ENCODE measurements at regions not wholly inside any gene's neighbourhood (a gene's known extent, or its start where the extent isn't known, plus 50 kb on each side); places are given as distances from the start of the nearest gene placed in this dataset.
"Not testable (repeated sequence)": the region's sequence is repeated elsewhere in the genome, so short reads cannot be mapped to it uniquely, and the experiment has no call there.

- DNase-seq (ENCODE audit: low read depth, low spot score) = no peak
Observed at GRCh38 chr4:177802162-177802561, 359.9 kb upstream of the AGA start.

GRCh38 chr4:177802661-177803060 is 360.4 kb upstream of the AGA start:
- no peak for DNase-seq (ENCODE audit: low read depth, low spot score)

- no peak for DNase-seq (ENCODE audit: low read depth, low spot score)
Observed at GRCh38 chr4:177803151-177803550, 360.9 kb upstream of the AGA start.

GRCh38 chr4:177809791-177810190 is 367.6 kb upstream of the AGA start:
- no peak for DNase-seq (ENCODE audit: low read depth, low spot score)

- DNase-seq (ENCODE audit: low read depth, low spot score) = no peak
Observed at GRCh38 chr4:177810220-177810619, 368.0 kb upstream of the AGA start.

GRCh38 chr4:177818392-177818791 is 376.2 kb upstream of the AGA start:
- DNase-seq (ENCODE audit: low read depth, low spot score) = not testable (repeated sequence)

- no peak for DNase-seq (ENCODE audit: low read depth, low spot score)
Observed at GRCh38 chr4:177826973-177827372, 384.7 kb upstream of the AGA start.

- DNase-seq (ENCODE audit: low read depth, low spot score) = no peak
Observed at GRCh38 chr4:177841258-177841657, 399.0 kb upstream of the AGA start.

GRCh38 chr4:177853229-177853628 is 411.0 kb upstream of the AGA start:
- DNase-seq (ENCODE audit: low read depth, low spot score) = no peak

- no peak for DNase-seq (ENCODE audit: low read depth, low spot score)
Observed at GRCh38 chr4:177855507-177856197, 413.4 kb upstream of the AGA start.

- DNase-seq (ENCODE audit: low read depth, low spot score) = no peak
Observed at GRCh38 chr4:177860171-177860570, 417.9 kb upstream of the AGA start.

- no peak for DNase-seq (ENCODE audit: low read depth, low spot score)
Observed at GRCh38 chr4:177861551-177862094, 419.4 kb upstream of the AGA start.

GRCh38 chr4:177862541-177863176 is 420.4 kb upstream of the AGA start:
- DNase-seq (ENCODE audit: low read depth, low spot score) = no peak

- no peak for DNase-seq (ENCODE audit: low read depth, low spot score)
Observed at GRCh38 chr4:177879851-177880250, 437.6 kb upstream of the AGA start.

GRCh38 chr4:177895136-177895535 is 452.9 kb upstream of the AGA start:
- DNase-seq (ENCODE audit: low read depth, low spot score) = no peak

- DNase-seq (ENCODE audit: low read depth, low spot score) = no peak
Observed at GRCh38 chr4:177901786-177902185, 459.5 kb upstream of the AGA start.

- no peak for DNase-seq (ENCODE audit: low read depth, low spot score)
Observed at GRCh38 chr4:177902386-177902785, 460.1 kb upstream of the AGA start.

GRCh38 chr4:177907736-177908424 is 465.6 kb upstream of the AGA start:
- DNase-seq (ENCODE audit: low read depth, low spot score) = no peak

GRCh38 chr4:177921715-177922114 is 479.5 kb upstream of the AGA start:
- no peak for DNase-seq (ENCODE audit: low read depth, low spot score)

- no peak for DNase-seq (ENCODE audit: low read depth, low spot score)
Observed at GRCh38 chr4:177923888-177924287, 481.7 kb upstream of the AGA start.

- DNase-seq (ENCODE audit: low read depth, low spot score) = no peak
Observed at GRCh38 chr4:177937041-177937440, 494.8 kb upstream of the AGA start.

- no peak for DNase-seq (ENCODE audit: low read depth, low spot score)
Observed at GRCh38 chr4:177938226-177938625, 496.0 kb upstream of the AGA start.

- DNase-seq (ENCODE audit: low read depth, low spot score) = no peak
Observed at GRCh38 chr4:177945268-177945667, 503.0 kb upstream of the AGA start.
